ENCODE measurements at regions not wholly inside any gene's neighbourhood (a gene's known extent, or its start where the extent isn't known, plus 50 kb on each side); places are given as distances from the start of the nearest gene placed in this dataset.

DNA sequence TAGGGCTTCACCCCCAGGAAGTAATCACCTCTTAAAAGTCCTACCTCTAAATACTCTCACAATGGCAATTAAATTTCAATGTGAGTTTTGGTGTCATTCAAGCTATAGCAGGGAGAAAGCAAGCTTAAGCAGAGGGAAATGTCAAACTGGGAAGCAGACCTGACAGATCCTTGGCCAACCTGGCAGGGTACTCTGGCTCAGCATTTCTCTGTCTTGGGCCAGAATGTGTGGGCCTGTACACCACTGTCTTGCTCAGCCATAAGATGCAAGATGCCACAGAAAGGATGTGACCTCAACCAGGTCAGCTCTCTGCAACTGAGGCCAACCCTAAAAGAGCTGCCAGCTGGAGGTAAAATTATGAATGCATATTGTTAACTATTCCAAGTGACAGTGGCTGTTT lies 130.6 kb upstream of the CMC1 start:
- no peaks in the 10 kb centered on the region for H3K27me3 ChIP-seq (replicated peaks in 1 of 7)
- DNase-seq, result no peak
- peaks cover 0 to 3% (median 0%) of the 10 kb centered on the region in 8 donors for H3K9me3 ChIP-seq
- no peaks in the 10 kb centered on the region for H3K4me1 ChIP-seq
- H3K27ac ChIP-seq, result no peak overlapping the region
- no peak overlapping the region for H3K4me3 ChIP-seq
- H3K36me3 ChIP-seq, result no peaks in the 10 kb centered on the region
- intact Hi-C loops (cut with DNase I; ENCODE audit: low total_unique reads), result no loop called here
- TF ChIP-seq, protein P1, sequence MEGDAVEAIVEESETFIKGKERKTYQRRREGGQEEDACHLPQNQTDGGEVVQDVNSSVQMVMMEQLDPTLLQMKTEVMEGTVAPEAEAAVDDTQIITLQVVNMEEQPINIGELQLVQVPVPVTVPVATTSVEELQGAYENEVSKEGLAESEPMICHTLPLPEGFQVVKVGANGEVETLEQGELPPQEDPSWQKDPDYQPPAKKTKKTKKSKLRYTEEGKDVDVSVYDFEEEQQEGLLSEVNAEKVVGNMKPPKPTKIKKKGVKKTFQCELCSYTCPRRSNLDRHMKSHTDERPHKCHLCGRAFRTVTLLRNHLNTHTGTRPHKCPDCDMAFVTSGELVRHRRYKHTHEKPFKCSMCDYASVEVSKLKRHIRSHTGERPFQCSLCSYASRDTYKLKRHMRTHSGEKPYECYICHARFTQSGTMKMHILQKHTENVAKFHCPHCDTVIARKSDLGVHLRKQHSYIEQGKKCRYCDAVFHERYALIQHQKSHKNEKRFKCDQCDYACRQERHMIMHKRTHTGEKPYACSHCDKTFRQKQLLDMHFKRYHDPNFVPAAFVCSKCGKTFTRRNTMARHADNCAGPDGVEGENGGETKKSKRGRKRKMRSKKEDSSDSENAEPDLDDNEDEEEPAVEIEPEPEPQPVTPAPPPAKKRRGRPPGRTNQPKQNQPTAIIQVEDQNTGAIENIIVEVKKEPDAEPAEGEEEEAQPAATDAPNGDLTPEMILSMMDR (IDR thresholded peaks at IDR 0.05 in 8 of 11, conservative IDR thresholded peaks at IDR 0.05 in 3 of 11), result no peak
- TF ChIP-seq POLR2AphosphoS5 (IDR thresholded peaks at IDR 0.05), result no peak
- no peak for TF ChIP-seq POLR2A (IDR thresholded peaks at IDR 0.05)

DNA sequence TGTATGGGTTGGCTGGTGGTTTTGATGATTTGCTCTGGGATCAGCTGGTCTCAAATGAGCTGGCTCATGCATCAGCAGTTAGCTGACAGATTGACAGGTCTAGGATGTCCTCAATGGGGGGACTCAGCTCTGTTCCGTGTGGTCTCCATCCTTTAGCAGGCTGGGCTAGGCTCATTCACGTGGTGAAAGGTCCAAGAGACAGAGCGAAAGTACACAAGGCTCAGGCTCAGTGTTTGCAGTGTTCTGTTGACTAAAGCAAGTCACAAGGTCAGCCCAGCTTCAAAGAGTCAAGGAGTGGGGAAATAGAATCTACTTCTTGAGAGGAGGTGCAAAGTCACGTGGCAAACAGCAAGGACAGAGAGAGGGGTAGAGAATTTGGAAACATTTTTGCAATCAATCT lies 126.5 kb upstream of the CMC1 start:
- Histone ChIP-seq H3K9me3 (peaks cover 0 to 3% (median 0%) of the 10 kb centered on the region in 8 donors), H3K36me3 (no peaks in the 10 kb centered on the region), H3K4me1 (no peaks in the 10 kb centered on the region), H3K27me3 (replicated peaks in 1 of 7) (no peaks in the 10 kb centered on the region), H3K4me3 (no peak overlapping the region), H3K27ac (no peak overlapping the region)
- intact Hi-C loops (cut with DNase I; ENCODE audit: low total_unique reads), result no loop called here
- DNase-seq, result no peak
- TF ChIP-seq POLR2AphosphoS5 (IDR thresholded peaks at IDR 0.05) (no peak), POLR2A (IDR thresholded peaks at IDR 0.05) (no peak)
- TF ChIP-seq, protein P1 (IDR thresholded peaks at IDR 0.05 in 8 of 11, conservative IDR thresholded peaks at IDR 0.05 in 3 of 11), result no peak
- 73 to 87% (median 81%) methylated on average over 4 of the region's 4 CpGs for WGBS, 5 donors

DNA sequence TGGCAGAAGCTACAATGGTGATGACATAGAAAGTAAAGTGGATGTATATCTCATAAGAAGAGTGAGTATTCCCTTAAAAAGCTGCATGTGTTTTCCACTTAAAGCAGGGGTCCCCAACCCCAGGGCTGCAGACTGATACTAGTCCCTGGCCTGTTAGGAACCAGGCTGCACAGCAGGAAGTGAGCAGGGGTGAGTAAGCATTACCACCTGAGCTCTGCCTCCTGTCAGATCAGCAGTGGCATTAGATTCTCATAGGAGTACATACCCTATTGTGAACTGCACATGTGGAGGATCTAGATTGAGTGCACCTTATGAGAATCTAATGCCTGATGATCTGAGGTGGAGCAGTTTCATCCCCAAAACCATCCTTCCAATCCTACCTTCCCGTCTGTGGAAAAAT lies 126.1 kb upstream of the CMC1 start:
- no peaks in the 10 kb centered on the region for H3K4me1 ChIP-seq
- intact Hi-C loops (cut with DNase I; ENCODE audit: low total_unique reads), result no loop called here
- H3K36me3 ChIP-seq, result no peaks in the 10 kb centered on the region
- no peak overlapping the region for H3K27ac ChIP-seq
- no peak for DNase-seq
- no peak for TF ChIP-seq POLR2AphosphoS5 (IDR thresholded peaks at IDR 0.05)
- TF ChIP-seq POLR2A (IDR thresholded peaks at IDR 0.05), result no peak
- TF ChIP-seq, protein P1 (IDR thresholded peaks at IDR 0.05 in 8 of 11, conservative IDR thresholded peaks at IDR 0.05 in 3 of 11), result no peak
- WGBS, 5 donors, result 71 to 100% (median 83%) methylated on average over 1 of the region's 1 CpG
- H3K27me3 ChIP-seq (replicated peaks in 1 of 7), result no peaks in the 10 kb centered on the region
- H3K9me3 ChIP-seq, result peaks cover 0 to 3% (median 0%) of the 10 kb centered on the region in 8 donors
- H3K4me3 ChIP-seq, result no peak overlapping the region

DNA sequence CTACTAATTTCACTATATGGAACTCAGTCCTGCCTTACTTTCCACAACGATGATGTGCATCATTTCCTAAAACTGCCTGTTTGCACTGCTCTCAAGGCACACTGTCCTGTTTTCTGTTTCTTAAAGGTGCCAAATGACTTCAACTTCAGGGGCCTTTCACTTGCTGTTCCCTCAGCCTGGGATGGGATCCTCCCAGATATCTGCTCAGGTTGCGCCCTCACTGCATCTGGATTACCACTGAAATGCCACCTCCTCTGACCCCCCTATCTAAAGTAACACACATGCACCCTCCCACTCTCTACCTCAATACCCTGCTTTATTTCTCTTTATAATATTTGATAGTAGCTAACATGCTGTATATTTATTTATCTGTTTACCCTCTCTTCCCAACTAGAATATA lies 123.8 kb upstream of the CMC1 start:
- H3K9me3 ChIP-seq, result no peaks in the 10 kb centered on the region
- WGBS, 5 donors, result 84 to 95% (median 91%) methylated on average over 2 of the region's 2 CpGs
- H3K27ac ChIP-seq, result no peak overlapping the region
- H3K27me3 ChIP-seq (replicated peaks in 1 of 7), result no peaks in the 10 kb centered on the region
- intact Hi-C loops (cut with DNase I; ENCODE audit: low total_unique reads), result no loop called here
- no peaks in the 10 kb centered on the region for H3K4me1 ChIP-seq
- TF ChIP-seq, protein P1 (IDR thresholded peaks at IDR 0.05 in 8 of 11, conservative IDR thresholded peaks at IDR 0.05 in 3 of 11), result no peak
- no peak for TF ChIP-seq POLR2A (IDR thresholded peaks at IDR 0.05)
- TF ChIP-seq POLR2AphosphoS5 (IDR thresholded peaks at IDR 0.05), result no peak
- DNase-seq, result no peak
- H3K4me3 ChIP-seq, result no peak overlapping the region
- no peaks in the 10 kb centered on the region for H3K36me3 ChIP-seq
